HG03135 (cell line): ENCODE measurements at regions not wholly inside any gene's neighbourhood (a gene's known extent, or its start where the extent isn't known, plus 50 kb on each side); places are given as distances from the start of the nearest gene placed in this dataset.
"Not testable (repeated sequence)": the region's sequence is repeated elsewhere in the genome, so short reads cannot be mapped to it uniquely, and the experiment has no call there.

ENCODE experiments used
- ATAC-seq: cut with Tn5 transposase; IDR thresholded peaks from one replicate; pipeline ENCODE4 v1.9.1; 2021; ENCODE audit warnings: mild to moderate bottlenecking, moderate library complexity; ENCODE audit not compliant: unreplicated experiment

DNA sequence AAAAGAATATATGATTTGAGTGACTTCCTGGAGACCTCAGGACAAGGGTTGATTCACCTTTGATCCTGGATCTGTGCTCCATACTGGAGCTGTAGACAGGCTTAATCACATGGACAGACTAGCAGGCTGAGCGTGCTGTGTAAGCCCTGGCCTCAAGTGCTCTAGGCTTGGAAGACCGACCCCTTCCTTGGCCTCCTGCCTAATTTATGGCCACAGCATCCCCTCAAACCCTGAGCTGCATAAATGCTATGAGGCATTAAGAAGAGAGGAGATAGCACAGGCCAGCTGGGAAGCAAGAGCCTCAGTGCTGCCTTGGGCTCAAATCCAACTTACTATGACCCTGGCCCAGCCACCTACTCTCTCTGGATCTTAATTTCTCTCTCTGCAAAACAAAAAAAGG lies 385.1 kb downstream of the BUD13 start:
- no peak for ATAC-seq

DNA sequence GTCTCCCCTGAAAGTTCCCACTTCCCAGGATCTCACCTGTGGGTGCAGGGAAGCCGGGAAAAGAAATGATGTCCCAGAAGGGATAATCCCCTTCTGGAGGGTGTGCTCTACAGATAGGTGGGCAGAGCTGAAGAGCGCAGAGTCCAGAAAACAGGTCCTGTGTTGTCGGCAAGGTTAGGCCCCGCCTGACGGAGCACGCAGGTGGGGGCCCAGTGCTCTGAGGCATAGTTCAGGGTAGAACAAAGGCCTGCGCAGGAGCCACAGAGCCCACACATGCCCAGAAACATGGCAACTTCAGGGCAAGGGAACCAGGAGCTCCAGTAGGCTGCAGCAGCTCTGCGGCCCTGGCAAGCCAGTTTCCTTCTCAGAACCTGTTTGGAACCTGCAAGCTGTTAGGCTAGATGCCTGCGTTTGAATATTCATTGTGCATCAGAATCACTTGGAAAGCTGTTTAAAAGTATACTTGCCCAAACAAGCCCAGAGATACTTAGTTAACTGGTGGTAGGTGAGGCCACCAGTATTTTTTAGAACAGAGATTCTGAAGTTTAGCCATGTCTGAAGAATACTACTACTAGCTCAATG lies 386.6 kb downstream of the BUD13 start:
- ATAC-seq, result no peak

DNA sequence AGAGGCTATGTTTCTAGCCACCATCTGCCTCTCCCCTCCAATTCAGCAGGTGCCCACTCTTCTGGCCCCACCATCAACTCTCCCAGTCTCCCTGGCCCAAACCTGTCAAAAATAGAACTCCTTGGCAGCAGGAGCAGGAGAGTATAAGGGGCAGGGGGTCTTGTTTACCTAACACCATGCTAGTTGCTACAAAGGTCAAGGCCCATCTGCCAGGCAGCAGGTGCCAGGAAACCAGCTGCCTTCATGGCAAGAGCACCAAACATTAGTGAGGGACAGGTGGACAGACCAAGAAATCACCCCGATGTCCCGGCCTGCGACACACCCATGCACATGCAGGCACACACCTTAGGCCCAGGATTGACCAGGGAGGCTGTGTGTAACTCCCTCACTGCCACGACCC lies 387.9 kb downstream of the BUD13 start:
- ATAC-seq, result no peak

DNA sequence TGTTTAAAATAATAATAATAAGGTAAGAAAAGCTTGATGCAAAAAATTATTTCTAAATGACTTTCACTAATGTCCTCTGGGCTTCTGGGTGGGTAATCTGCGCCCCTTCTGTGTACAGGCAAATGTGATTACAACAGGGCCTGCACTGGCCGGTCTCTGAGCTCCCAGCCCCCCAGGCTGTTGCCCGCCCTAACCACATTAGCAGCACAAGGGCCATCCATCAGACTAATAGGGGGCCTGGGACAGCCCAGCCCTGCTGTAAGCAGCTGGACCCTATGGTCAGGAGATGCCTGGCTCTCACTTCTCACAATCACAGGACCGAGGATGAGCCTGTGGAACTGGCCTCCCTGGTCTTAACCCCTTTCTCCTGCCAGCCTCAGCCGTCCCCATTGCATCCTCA lies 388.4 kb downstream of the BUD13 start:
- ATAC-seq, result no peak

DNA sequence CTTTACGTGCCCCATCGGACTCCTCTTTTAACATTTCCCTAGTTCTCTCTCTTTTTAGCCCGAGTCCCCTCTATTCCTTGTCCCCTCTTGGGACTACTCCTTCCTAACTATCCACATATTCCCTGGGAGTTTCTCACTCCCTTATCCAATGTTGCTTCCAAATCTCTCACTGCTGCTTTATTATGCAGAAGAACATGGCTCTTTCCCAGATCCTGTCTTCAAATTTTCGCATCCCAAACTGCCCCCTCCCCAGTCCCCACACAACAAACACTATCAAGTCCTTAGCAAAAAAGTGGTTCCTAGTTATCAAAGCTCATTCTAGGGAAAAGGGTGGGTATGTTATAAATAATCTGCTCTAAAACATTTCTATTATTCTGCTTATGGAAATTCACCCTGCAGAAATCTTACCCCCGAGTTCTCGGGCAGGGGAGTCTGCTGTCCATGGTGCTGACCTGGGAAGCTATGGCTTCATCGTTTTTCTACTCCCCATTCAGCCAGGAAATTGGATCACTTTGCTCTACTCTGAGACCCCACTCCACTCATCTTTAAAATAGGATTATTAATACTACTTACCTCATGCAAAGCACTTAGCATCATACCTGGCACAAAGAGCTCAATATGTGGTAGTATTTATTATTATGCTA lies 393.5 kb downstream of the BUD13 start:
- no peak for ATAC-seq

DNA sequence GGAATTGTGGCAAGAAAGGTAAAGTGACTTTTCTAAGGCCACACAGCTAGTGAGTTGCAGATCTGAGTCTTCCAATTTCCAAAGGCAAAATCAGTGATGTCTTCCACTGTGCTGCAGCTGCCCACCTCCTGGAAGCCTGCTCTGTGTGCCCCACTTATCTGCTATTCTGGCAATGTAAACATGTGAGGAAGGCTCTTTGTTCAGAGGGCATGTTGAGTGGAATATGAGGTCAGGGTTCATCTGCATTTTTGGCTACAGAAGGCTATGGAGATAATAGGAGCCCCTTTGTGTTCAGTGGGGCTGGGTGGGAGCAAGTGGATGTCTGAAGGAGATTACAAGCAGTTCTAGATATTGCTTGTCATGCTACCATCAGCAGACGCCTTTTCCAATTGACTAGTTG lies 396.2 kb downstream of the BUD13 start:
- no peak for ATAC-seq

DNA sequence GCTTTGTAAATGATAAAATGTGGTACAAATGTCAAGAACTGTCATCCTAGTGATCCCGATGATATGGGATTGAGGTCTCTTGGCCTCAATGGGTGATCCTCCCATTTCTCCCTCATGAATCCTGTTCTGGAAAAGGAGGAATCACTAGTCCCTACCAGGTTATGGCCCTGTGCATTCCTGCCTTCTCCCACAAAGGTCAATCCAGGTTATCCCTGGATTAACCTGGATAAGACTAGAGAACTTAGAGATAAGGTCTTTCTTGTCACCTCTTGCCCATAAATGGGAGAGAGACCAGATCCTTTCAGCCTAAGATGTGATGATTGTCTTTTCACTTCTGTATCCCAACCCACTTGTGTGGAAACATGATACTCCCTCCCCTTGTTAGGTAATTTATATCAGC lies 396.7 kb downstream of the BUD13 start:
- no peak for ATAC-seq

DNA sequence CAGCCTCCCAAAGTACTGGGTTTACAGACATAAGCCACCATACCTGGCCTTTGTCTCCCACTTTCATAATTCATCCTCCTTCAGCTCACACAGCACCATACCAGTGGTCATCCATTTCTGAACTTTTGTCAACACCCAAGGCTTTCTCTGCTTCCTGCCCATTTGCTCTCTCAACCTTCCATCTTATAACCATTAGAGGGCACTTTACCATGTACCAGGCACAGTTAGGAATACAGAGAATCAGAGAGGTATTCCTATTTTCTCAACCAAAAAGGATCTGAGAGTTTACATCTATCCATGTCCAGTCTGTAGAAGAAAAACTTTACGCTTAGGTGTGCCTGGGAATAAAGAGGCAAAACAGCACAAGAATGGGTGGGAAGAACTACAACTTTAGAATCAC lies 397.6 kb downstream of the BUD13 start:
- ATAC-seq, result no peak

DNA sequence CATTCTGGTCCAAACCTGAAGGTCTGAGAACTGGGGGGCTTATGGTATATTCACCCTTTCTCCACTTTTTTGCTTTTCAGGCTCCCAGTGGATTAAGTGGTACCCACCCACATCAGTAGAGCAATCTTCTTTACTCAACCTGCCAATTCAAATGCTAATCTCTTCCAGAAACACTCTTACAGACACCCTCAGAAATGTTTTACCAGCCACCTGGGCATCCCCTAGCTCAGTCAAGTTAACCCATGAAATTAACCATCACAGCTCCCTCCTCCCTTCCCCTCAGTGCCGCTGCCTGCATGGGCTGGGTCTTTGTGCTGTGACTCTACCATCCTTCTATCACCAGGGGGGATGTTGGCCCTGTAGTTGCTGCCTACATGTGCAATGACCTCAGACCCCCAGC lies 398.7 kb downstream of the BUD13 start:
- no peak for ATAC-seq

DNA sequence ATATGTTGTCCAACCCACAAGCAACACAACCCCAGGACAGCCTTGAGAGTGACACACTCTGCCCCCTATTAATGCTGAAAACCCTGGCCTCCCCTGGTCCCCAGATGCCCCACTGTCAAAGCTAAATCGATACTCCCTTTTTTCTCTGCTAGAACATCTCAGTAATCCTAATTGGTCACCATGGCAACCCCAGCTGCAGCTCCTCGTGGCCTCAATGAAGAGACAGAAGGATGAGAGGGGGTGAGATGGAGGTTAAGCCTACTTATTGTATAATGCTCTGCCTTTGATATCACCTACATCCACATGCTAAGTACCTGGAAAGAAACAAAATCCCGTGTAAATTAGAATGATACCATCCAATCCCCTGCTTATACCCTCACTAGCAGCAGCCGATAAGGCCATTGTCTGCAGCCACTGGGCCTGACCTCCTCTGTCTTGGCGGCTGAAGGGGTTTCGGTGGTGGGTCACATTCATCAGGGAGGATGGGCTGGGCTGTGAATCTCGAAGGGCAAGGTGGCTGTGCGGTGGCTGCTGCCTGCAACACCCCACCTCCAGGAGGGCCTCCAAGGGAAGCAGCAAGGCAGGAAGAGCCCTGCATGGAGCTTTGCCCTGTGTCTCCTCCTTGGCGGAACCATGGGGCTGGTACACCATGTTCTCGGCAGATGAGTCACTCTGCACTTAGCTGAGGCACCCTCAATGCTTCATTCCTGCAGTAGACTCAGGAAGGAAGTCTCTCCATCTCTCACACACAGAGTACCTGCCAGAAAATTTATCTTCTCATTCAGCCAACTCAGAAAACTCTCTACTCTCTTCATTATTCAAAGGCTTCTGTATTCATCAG lies 399.5 kb downstream of the BUD13 start:
- no peak for ATAC-seq

DNA sequence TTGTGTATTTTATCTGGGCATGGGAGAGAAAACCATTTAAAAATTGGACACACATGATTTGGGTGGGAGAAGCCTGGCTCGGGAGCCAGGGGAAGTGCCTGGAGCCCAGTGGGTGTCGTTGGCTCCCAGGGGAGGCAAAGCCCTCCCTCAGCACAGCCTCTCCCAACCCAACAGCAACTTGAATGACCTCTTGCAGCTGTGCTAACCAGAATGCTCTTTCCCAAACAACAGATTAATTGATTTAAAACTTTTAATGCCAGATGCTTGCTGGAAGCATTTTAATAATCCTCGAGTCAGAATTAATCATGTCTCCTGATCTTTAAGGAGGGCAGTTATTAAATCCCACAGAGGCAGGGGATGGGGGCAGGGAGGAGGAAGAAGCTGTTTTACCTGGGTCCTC lies 401.6 kb downstream of the BUD13 start:
- ATAC-seq, result no peak

DNA sequence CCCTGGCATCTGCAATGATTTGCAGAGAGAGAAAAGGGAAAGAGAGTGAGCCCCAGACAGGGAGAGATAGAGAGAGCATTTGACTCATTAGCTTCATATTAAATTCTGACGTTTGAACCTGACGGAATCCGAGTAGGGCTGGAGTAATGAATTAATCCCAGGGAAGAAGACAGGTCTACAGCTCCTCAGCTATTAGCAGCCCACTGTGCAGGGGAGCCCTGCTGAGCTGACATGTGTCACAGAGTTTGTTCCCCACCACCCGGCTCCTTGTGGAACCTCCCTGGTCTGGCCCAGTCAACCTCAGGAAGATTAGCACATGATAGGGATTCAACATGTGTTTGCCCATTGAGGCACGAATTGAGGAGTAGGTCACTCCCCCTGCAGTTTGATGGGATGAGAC lies 404.0 kb downstream of the BUD13 start:
- ATAC-seq, result no peak

DNA sequence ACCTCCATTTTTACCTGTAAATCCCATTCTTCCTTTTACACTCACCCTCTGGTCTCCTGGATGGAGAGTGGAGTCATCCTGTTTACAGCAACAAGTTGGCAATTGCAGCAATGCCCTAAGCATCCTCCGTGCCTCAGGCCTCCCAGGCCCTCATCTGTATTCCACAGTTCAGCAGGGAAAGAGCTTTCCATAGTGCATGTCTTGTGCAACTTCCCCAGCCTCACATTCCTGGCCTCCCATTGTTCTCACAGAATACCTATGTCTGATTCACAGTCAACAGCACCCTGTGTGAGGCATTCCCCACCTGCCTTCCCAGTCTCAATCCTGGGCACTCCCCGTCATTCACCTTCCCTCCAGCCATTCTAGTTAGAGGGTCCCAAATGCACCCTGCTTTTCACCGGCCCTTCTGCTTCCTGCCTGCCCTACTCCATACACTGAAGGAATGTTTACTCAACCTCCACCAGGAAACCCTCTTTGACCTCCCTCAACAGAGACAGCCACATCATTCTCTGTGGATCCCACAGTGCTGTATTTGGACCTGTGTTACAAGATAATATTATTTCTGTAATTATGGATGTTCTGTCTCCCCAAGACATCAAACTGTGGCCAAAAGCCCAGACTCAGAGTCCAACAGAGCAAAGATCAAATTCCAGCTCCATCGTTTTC lies 405.7 kb downstream of the BUD13 start:
- no peak for ATAC-seq

DNA sequence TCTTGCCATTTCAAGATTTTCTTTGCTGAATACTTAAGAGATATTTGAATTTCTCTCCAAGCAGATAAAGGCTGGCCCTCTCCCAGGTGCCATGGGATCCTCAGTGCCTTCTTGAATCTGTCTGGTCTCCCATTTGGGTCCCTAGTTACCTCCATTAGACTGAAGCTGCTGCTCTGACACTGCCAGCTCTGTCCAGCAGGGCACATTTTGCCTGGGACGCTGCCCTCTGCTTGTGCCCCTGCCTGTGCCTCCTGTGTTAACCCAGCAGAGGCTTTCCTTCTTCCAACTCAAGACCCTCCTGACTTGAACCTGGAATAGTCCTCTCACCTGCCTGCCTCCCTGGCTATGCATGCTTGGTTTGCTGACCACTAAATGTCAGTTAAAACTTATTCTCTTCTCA lies 406.3 kb downstream of the BUD13 start:
- ATAC-seq, result no peak

DNA sequence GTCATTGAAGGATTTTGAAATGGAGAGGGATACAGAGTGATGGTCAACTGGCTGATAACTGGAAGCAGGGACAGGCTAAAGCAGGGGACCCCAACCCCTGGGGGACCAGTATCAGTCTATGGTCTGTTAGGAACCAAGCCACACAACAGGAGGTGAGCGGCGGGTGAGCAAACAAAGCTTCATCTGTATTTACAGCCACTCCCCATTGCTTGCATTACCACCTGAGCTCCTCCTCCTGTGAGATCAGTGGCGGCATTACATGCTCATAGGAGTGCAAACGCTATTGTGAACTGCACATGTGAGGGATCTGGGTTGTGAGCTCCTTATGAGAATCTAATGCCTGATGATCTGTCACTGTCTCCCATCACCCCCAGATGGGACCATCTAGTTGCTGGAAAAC lies 407.9 kb downstream of the BUD13 start:
- not testable (repeated sequence) for ATAC-seq

DNA sequence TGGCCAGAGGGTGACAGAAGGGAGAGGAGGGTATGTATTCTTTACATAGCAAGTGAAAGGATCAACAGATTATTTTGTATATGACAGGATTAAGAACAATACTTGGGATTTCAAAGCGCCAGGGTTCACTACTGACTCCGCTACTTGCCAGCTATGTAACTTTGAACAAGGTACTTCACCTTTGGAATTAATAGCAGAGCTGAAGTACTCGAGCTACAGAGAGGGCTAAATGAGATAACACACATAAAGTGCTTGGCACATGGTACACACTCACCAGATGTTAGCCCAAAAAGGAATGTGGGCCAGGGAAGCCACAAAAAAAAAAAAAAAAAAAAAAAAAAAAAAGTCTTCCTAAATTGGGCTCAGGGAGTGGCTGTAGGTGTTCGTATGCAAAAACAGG lies 408.4 kb downstream of the BUD13 start:
- no peak for ATAC-seq

DNA sequence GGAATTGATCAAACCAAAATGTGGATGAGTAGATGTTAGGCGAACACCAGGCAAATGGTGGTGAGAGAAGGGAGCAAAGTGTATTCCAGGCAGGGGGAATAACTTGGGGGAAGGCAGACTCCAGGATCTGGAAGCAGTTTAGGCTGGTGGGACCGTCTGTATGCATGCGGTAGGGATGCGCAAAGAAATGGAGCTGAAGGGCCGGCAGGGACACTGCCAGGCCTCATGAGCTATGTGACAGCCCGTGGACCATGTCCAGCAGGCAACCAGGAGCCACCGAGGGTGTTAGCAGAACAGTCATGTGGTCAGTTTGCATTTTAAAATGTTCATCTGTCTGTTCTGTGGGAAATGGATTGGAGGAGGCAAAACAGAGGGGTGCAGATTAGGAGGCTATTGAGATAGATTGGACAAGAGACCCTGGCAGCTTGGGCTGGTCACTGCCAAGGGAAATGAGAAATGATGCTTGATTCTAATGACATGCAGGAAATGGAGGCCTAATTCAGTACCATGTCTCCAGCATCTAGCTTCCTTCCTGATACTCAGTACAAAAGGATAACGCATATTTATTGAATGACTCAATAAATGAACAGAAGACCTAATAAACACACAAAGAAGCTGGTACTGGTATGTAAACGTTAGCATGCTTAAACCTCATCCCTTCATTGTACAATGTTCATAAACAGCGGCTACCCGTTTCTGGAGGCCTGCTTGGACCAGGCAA lies 412.4 kb downstream of the BUD13 start:
- ATAC-seq, result no peak

DNA sequence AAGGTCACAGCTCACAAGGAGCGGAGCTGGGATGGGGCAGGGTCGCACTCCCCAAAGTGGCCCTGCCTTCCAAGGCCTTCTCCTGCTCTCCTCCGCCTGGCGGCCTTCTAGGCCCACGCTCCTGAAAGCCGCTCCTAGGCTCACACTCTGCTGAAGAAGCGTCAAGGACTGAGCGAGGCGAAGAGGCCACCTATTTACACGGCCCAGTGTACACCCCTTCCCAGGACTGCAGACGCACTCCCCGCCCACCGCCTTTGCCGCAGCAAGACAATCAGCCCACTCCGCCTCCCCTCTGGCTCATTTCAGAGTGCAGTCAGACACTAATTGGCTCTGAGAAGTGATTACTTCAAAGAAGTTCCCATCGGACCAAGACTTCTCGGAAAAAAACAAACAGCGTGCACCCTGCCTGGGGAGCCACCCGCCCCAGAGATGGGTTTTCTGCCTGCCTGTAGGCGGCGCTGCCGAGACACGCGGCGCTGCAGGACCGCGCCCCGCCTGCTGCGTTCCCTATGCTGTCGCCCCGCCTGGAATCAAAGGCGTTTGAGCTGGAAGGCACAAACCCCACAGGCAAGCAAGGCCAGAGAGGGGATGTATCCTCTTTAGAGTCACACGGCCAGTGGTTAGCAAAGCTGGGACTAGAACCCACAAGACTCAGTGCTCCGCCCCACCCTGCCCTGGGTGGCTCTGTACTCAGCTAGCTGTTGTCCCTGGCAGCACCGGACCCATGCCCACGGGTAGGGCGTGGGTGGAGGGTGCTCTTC lies 414.8 kb downstream of the BUD13 start:
- ATAC-seq, result no peak

DNA sequence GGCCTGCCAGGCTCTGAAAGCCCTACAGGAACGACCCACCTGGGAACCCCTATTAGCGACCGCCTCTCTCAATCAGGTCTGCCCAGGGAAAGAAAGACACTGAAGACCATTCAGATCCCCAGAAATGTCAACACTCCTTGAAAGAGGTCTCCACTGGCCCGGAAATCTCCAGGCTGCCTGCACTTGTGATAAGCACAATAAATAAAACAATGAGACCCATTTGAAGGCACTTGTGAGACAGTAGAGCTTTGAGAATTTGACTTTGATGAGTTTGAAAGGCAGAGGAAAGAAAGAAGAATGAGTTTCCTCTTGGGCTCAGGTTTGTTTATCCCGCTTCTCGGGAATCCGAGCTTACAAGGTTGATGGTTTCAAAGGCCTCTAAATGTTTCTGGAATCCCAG lies 416.3 kb downstream of the BUD13 start:
- no peak for ATAC-seq

DNA sequence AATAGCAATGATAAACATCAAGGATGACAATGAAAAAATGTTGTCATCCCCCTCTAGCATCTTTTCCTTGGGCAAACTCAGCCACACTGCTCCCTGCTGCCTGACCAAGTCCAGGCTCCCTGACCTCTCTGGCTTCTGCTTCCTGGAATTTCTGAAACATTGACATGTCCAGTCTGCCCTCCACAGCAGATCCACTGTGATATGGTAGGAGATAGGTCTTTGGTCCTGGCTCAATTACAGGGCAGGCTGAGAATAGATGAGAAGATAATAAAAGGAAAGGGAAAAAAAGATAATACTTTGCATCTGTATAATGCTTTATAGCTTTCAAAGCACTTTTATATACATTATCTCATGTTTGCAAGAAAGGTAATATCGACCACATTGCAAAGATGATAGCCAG lies 417.7 kb downstream of the BUD13 start:
- no peak for ATAC-seq
